ENCODE measurements at regions not wholly inside any gene's neighbourhood (a gene's known extent, or its start where the extent isn't known, plus 50 kb on each side); places are given as distances from the start of the nearest gene placed in this dataset.

- no peak for TF ChIP-seq MAX (IDR thresholded peaks at IDR 0.05; ENCODE audit: low read depth, low read length)
- TF ChIP-seq BCL11A (IDR thresholded peaks at IDR 0.05; ENCODE audit: low read depth, low read length), result no peak
- no peak for TF ChIP-seq KLF5 (IDR thresholded peaks at IDR 0.05; ENCODE audit: partially characterized antibody)
- TF ChIP-seq E2F4 (IDR thresholded peaks at IDR 0.05; ENCODE audit: low read depth, low read length), result no peak
- TF ChIP-seq FOXK2 (IDR thresholded peaks at IDR 0.05), result no peak
- no peak for TF ChIP-seq ZBTB40 (IDR thresholded peaks at IDR 0.05; ENCODE audit: borderline replicate concordance)
- no peak for TF ChIP-seq IRF5 (IDR thresholded peaks at IDR 0.05; ENCODE audit: borderline replicate concordance)
- TF ChIP-seq BACH1 (IDR thresholded peaks at IDR 0.05; ENCODE audit: borderline replicate concordance), result no peak
These were observed 1050.0 kb downstream of the EPHA7 start (continued) for GRCh38 chr6:92369309-92369708.

Measured in GM12878 (cell line).